SK-N-SH (cell line): ENCODE measurements at regions not wholly inside any gene's neighbourhood (a gene's known extent, or its start where the extent isn't known, plus 50 kb on each side); places are given as distances from the start of the nearest gene placed in this dataset.

ENCODE experiments used
- CTCF ChIA-PET: fragments of 300-600, 350-600 bp; formaldehyde crosslinking; extraction: SDS; loops from one replicate; lab custom pipeline; 2021; lab: Yijun Ruan, JAX
- POLR2A ChIA-PET: fragments of 350-600 bp; sonication (Branson Sonifier 250); formaldehyde crosslinking; extraction: SDS; loops from one replicate; lab custom pipeline; 2020; ENCODE audit warnings: antibody characterized with exemption, inconsistent platforms; lab: Yijun Ruan, JAX
- DNase-seq: peaks from one replicate; pipeline ENCODE4 v3.0.0; 2012
- H2AFZ ChIP-seq: fragments of 200-600 bp; sonication (generic); 2 replicates; pipeline ENCODE4 v1.8.1; 2016; ENCODE audit warnings: antibody characterized with exemption, mild to moderate bottlenecking, low read depth
- H3F3A ChIP-seq: fragments of 200-600 bp; sonication (generic); replicated peaks from 2 replicates; pipeline ENCODE3; 2016; ENCODE audit warnings: antibody characterized with exemption, mild to moderate bottlenecking; ENCODE audit not compliant: insufficient read depth
- H3K27ac ChIP-seq, 2 experiments: fragments of 200-500 bp in 1 of 2; fragments of 200-600 bp in 1 of 2; sonication (Bioruptor generic) in 1 of 2; sonication (generic), shearing (Covaris generic) in 1 of 2; 2 replicates each; pipeline versions ENCODE4 v1.5.1 to v1.6.1; 2014 to 2016; ENCODE audit warnings: low read depth in 2 of 2, inconsistent platforms in 1 of 2, low read length in 1 of 2, mild to moderate bottlenecking in 1 of 2, mixed read lengths in 1 of 2
- H3K27me3 ChIP-seq: fragments of 200-600 bp; sonication (generic), shearing (Covaris generic); 2 replicates; pipeline ENCODE4 v1.6.1; 2016; ENCODE audit warnings: mixed run types; ENCODE audit not compliant: insufficient read depth
- H3K36me3 ChIP-seq, 2 experiments: fragments of 200-500 bp in 1 of 2; fragments of 200-600 bp in 1 of 2; sonication (Bioruptor generic) in 1 of 2; sonication (generic) in 1 of 2; replicated peaks in 1 of 2; 2 replicates each; pipeline versions ENCODE3 to v1.5.1; 2014 to 2016; ENCODE audit warnings: low read length in 1 of 2, mild to moderate bottlenecking in 1 of 2; ENCODE audit not compliant: insufficient read depth in 2 of 2, control insufficient read depth in 1 of 2
- H3K4me1 ChIP-seq, 2 experiments: fragments of 200-500 bp in 1 of 2; fragments of 200-600 bp in 1 of 2; sonication (Bioruptor generic) in 1 of 2; sonication (generic), shearing (Covaris generic) in 1 of 2; 2 replicates each; pipeline versions ENCODE4 v1.5.1 to v1.6.1; 2014 to 2016; ENCODE audit warnings: low read depth in 1 of 2, low read length in 1 of 2, mixed run types in 1 of 2; ENCODE audit not compliant: insufficient read depth in 2 of 2, control insufficient read depth in 1 of 2
- H3K4me2 ChIP-seq: fragments of 200-600 bp; sonication (generic), shearing (Covaris generic); 2 replicates; pipeline ENCODE4 v1.6.1; 2017; ENCODE audit warnings: mixed run types
- H3K4me3 ChIP-seq, 2 experiments: fragments of 200-500 bp in 1 of 2; fragments of 200-600 bp in 1 of 2; sonication (Bioruptor generic) in 1 of 2; sonication (generic), shearing (Covaris generic) in 1 of 2; 2 replicates each; pipeline versions ENCODE4 v1.5.1 to v1.8.1; 2014 to 2016; ENCODE audit warnings: low read depth in 2 of 2, inconsistent platforms in 1 of 2, low read length in 1 of 2, mild to moderate bottlenecking in 1 of 2, mixed read lengths in 1 of 2, moderate library complexity in 1 of 2
- H3K79me2 ChIP-seq: fragments of 200-600 bp; sonication (generic); 2 replicates; pipeline ENCODE4 v1.8.1; 2017; ENCODE audit warnings: mild to moderate bottlenecking; ENCODE audit not compliant: insufficient read depth
- H3K9ac ChIP-seq: fragments of 200-600 bp; sonication (generic); 2 replicates; pipeline ENCODE4 v1.6.1; 2017; ENCODE audit warnings: mixed run types
- H3K9me2 ChIP-seq: fragments of 200-600 bp; sonication (generic); 2 replicates; pipeline ENCODE4 v1.6.1; 2017; ENCODE audit warnings: mixed run types
- H3K9me3 ChIP-seq: fragments of 200-600 bp; sonication (generic); 2 replicates; pipeline ENCODE4 v1.6.1; 2017; ENCODE audit warnings: mixed run types, mild to moderate bottlenecking, moderate library complexity
- H4K20me1 ChIP-seq: fragments of 200-600 bp; sonication (generic); 2 replicates; pipeline ENCODE4 v1.6.1; 2017; ENCODE audit warnings: mild to moderate bottlenecking, mixed run types; ENCODE audit not compliant: insufficient read depth
- ELF1 ChIP-seq: IDR thresholded peaks from 2 replicates; pipeline ENCODE4 v1.4.0; 2012
- FOSL2 ChIP-seq: IDR thresholded peaks from 2 replicates; pipeline ENCODE4 v1.4.0; 2012; ENCODE audit warnings: low read depth, mild to moderate bottlenecking, moderate library complexity, borderline replicate concordance
- FOXM1 ChIP-seq: IDR thresholded peaks from 2 replicates; pipeline ENCODE4 v1.4.0; 2012; ENCODE audit warnings: low read depth, mild to moderate bottlenecking
- GABPA ChIP-seq: IDR thresholded peaks from 2 replicates; pipeline ENCODE4 v1.4.0; 2012; ENCODE audit warnings: low read depth, mild to moderate bottlenecking
- GATA2 ChIP-seq: sonication (generic); formaldehyde crosslinking; IDR thresholded peaks from 2 replicates; pipeline ENCODE4 v1.5.0; 2020; ENCODE audit warnings: mild to moderate bottlenecking, missing genetic modification reagents
- JUND ChIP-seq: IDR thresholded peaks from 2 replicates; pipeline ENCODE4 v1.4.0; 2012
- MEF2A ChIP-seq: IDR thresholded peaks from 2 replicates; pipeline ENCODE4 v1.4.0; 2012; ENCODE audit warnings: low read depth, borderline replicate concordance
- NRF1 ChIP-seq: IDR thresholded peaks from 2 replicates; pipeline ENCODE4 v1.6.1; 2012; ENCODE audit warnings: low read depth, mild to moderate bottlenecking, low read length
- POLR2AphosphoS5 ChIP-seq: IDR thresholded peaks from 2 replicates; pipeline ENCODE4 v1.6.1; 2012; ENCODE audit warnings: low read depth, low read length
- RFX5 ChIP-seq: IDR thresholded peaks from 2 replicates; pipeline ENCODE4 v1.6.1; 2012; ENCODE audit warnings: mild to moderate bottlenecking, improper control_type of control experiment, low read length
- SIN3A ChIP-seq: IDR thresholded peaks from 2 replicates; pipeline ENCODE4 v1.6.1; 2012; ENCODE audit warnings: low read depth, mild to moderate bottlenecking, low read length, moderate library complexity, borderline replicate concordance
- TCF12 ChIP-seq: IDR thresholded peaks from 2 replicates; pipeline ENCODE4 v1.4.0; 2012
- TEAD4 ChIP-seq: IDR thresholded peaks from 2 replicates; pipeline ENCODE4 v1.4.0; 2012; ENCODE audit warnings: mild to moderate bottlenecking, borderline replicate concordance; ENCODE audit not compliant: insufficient read depth
- YY1 ChIP-seq: IDR thresholded peaks from 2 replicates; pipeline ENCODE4 v1.4.0; 2012; ENCODE audit warnings: low read depth, mild to moderate bottlenecking
- WGBS: methylation state at CpG from one replicate; pipeline ENCODE4 v1.1.6; 2017; ENCODE audit warnings: low lambda C conversion rate; 5-methylcytosine and 5-hydroxymethylcytosine counted together
- TF ChIP-seq, protein P1 (sequence below): fragments of 150-350 bp; IDR thresholded peaks from 2 replicates; pipeline ENCODE4 v1.6.1; 2016; ENCODE audit warnings: mild to moderate bottlenecking, low read depth, low read length
- TF ChIP-seq, protein P2 (sequence below): IDR thresholded peaks from 2 replicates; pipeline ENCODE4; 2012
- TF ChIP-seq, protein P3 (sequence below): fragments of 150-350 bp; IDR thresholded peaks from 2 replicates; pipeline ENCODE4 v1.6.1; 2017; ENCODE audit warnings: antibody characterized with exemption, low read length, low read depth, borderline replicate concordance
- TF ChIP-seq, protein P4 (sequence below): IDR thresholded peaks from 2 replicates; pipeline ENCODE4 v1.4.0; 2012; ENCODE audit warnings: low read depth, borderline replicate concordance

DNA sequence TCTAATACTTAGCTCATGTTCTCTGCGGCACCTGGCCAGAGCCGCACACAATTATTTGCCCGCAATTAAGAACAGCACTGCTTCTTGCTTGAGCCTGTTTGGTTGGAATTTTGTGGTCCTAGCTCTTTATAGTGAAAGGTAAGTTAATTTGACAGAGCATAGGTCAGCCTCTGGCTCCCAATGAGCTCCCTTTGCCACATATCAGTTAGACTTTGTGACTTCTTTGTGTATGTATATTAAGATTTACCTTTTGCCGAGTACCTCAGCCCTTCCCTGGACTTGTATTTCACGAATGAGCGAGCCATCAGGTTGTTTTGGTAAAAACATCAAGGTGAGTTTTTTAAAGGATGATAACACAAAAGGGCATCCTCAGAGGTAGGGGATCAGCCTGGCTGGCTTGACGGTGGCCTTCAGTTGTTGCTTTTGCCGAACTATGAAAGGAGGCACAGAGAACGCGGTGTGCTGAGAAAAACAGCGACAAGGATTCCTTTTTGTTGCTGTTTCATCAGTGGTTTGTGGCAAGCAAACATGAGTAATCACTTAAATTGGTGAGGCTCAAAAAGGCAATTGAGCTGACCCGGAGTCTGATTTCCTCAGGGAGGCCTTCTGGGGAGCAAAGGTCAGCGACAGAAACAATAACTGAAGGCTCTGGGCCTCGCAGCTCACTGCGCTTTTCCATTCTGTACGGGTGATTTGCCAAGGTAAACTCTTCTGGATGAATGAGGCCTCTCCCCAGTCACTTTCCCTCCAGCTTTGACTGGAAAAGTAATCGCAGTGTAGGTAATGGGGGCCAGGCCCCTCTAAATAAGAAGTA lies 163.6 kb downstream of the HS3ST3A1 start:
- POLR2A ChIA-PET, result no interaction called here

DNA sequence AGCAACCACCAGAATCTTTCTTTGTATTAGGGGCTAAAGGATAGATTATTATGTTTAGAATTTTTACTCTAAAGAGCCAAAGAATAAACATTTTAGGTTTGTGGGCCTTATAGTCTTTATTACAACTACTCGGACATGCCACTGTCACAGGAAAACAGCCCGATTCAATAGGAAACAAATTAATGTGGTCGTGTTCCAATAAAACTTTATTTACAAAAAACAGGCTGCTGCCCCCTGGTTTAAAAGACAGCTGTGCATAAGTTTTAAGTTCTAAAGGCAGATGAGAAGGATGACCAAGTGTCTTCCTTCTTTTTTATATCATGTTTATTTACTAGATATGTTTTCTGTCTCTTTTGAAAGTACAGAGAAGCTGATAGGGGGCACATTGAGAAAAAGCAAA lies 166.5 kb downstream of the HS3ST3A1 start:
- WGBS, result 81% methylated on average over 3 of the region's 3 CpGs
- H3K27ac ChIP-seq, result no peak overlapping the region
- TF ChIP-seq TCF12, result no peak
- TF ChIP-seq TEAD4, result no peak
- TF ChIP-seq, protein P1, sequence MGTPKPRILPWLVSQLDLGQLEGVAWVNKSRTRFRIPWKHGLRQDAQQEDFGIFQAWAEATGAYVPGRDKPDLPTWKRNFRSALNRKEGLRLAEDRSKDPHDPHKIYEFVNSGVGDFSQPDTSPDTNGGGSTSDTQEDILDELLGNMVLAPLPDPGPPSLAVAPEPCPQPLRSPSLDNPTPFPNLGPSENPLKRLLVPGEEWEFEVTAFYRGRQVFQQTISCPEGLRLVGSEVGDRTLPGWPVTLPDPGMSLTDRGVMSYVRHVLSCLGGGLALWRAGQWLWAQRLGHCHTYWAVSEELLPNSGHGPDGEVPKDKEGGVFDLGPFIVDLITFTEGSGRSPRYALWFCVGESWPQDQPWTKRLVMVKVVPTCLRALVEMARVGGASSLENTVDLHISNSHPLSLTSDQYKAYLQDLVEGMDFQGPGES, result no peak
- TF ChIP-seq SIN3A, result no peak
- TF ChIP-seq, protein P2, sequence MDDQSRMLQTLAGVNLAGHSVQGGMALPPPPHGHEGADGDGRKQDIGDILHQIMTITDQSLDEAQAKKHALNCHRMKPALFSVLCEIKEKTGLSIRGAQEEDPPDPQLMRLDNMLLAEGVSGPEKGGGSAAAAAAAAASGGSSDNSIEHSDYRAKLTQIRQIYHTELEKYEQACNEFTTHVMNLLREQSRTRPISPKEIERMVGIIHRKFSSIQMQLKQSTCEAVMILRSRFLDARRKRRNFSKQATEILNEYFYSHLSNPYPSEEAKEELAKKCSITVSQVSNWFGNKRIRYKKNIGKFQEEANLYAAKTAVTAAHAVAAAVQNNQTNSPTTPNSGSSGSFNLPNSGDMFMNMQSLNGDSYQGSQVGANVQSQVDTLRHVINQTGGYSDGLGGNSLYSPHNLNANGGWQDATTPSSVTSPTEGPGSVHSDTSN, result no peak
- no peak for TF ChIP-seq GABPA
- no peak for TF ChIP-seq NRF1
- TF ChIP-seq, protein P3, sequence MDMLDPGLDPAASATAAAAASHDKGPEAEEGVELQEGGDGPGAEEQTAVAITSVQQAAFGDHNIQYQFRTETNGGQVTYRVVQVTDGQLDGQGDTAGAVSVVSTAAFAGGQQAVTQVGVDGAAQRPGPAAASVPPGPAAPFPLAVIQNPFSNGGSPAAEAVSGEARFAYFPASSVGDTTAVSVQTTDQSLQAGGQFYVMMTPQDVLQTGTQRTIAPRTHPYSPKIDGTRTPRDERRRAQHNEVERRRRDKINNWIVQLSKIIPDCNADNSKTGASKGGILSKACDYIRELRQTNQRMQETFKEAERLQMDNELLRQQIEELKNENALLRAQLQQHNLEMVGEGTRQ, result no peak
- TF ChIP-seq, protein P4, sequence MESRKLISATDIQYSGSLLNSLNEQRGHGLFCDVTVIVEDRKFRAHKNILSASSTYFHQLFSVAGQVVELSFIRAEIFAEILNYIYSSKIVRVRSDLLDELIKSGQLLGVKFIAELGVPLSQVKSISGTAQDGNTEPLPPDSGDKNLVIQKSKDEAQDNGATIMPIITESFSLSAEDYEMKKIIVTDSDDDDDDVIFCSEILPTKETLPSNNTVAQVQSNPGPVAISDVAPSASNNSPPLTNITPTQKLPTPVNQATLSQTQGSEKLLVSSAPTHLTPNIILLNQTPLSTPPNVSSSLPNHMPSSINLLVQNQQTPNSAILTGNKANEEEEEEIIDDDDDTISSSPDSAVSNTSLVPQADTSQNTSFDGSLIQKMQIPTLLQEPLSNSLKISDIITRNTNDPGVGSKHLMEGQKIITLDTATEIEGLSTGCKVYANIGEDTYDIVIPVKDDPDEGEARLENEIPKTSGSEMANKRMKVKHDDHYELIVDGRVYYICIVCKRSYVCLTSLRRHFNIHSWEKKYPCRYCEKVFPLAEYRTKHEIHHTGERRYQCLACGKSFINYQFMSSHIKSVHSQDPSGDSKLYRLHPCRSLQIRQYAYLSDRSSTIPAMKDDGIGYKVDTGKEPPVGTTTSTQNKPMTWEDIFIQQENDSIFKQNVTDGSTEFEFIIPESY, result no peak
- no peak for TF ChIP-seq POLR2AphosphoS5

More for the DNA sequence above, 163.6 kb downstream of the HS3ST3A1 start:
- TF ChIP-seq FOXM1 (no peak), MEF2A (no peak), YY1 (no peak), TEAD4 (no peak), TCF12 (no peak), RFX5 (no peak), GABPA (no peak), FOSL2 (no peak), ELF1 (no peak), JUND (no peak), GATA2 (no peak), SIN3A (no peak)
- TF ChIP-seq, protein P3, result no peak
- TF ChIP-seq, protein P4, result no peak
- Histone ChIP-seq H3F3A (peaks cover under 1% of the 10 kb centered on the region), H2AFZ (no peak overlapping the region), H3K79me2 (no peaks in the 10 kb centered on the region), H3K9me2 (no peaks in the 10 kb centered on the region), H3K27ac (no peak overlapping the region), H4K20me1 (no peaks in the 10 kb centered on the region), H3K27me3 (no peaks in the 10 kb centered on the region), H3K4me1 (no peaks in the 10 kb centered on the region; a peak in 1 of 4 replicates), H3K9me3 (peaks cover 11% of the 10 kb centered on the region; the same call in 1 of the 2 replicates), H3K4me3 (no peak overlapping the region), H3K4me2 (no peak overlapping the region), H3K36me3 (peaks cover 0 to 7% of the 10 kb centered on the region in 2 experiments), H3K9ac (no peak overlapping the region)
- WGBS, result 85% methylated on average over 16 of the region's 17 CpGs
- no peak for DNase-seq
- CTCF ChIA-PET, result interaction anchor here (0.7 to 1.6 kb wide), 4 partner anchors 9 to 23 kb away, joined by 3 to 4 read pairs (median 4); no protein-coding TSS in a partner anchor

More for the DNA sequence above, 166.5 kb downstream of the HS3ST3A1 start:
- CTCF ChIA-PET, result no interaction called here
- H4K20me1 ChIP-seq, result no peaks in the 10 kb centered on the region
- H3K9ac ChIP-seq, result no peak overlapping the region
- H3K27me3 ChIP-seq, result no peaks in the 10 kb centered on the region
- no peak overlapping the region for H3K4me2 ChIP-seq
- H3K79me2 ChIP-seq, result no peaks in the 10 kb centered on the region
- no peak for DNase-seq
- no peaks in the 10 kb centered on the region for H3K9me2 ChIP-seq
- H3K36me3 ChIP-seq, result peaks cover 0 to 7% of the 10 kb centered on the region in 2 experiments
- H3K4me1 ChIP-seq, result no peaks in the 10 kb centered on the region
- H3K4me3 ChIP-seq, result no peak overlapping the region
- peaks cover 4% of the 10 kb centered on the region for H3F3A ChIP-seq
- POLR2A ChIA-PET, result no interaction called here
- no peak overlapping the region for H2AFZ ChIP-seq
- H3K9me3 ChIP-seq, result peaks cover 11% of the 10 kb centered on the region; the same call in 1 of the 2 replicates
